Fibroblast of mammary gland (primary cell): ENCODE measurements at regions not wholly inside any gene's neighbourhood (a gene's known extent, or its start where the extent isn't known, plus 50 kb on each side); places are given as distances from the start of the nearest gene placed in this dataset.

Experiments
- DNase-seq: peaks from one replicate; pipeline ENCODE4 v3.0.0-alpha.2; 2010; ENCODE audit warnings: low read depth
- H3K4me3 ChIP-seq: 2 replicates; pipeline ENCODE4 v1.5.1; 2011; ENCODE audit warnings: low read depth, mild to moderate bottlenecking, low read length, moderate library complexity; ENCODE audit not compliant: control insufficient read depth
- CTCF ChIP-seq: conservative IDR thresholded peaks from 2 replicates; pipeline ENCODE4 v1.5.1; 2011; ENCODE audit warnings: low read depth, low read length, inconsistent platforms; ENCODE audit not compliant: control insufficient read depth, insufficient read depth

- no peak for DNase-seq
- no peak overlapping the region for H3K4me3 ChIP-seq
- TF ChIP-seq CTCF: no peak
Measured at GRCh38 chr22:49079743-49080500, 747.8 kb downstream of the BRD1 start.

- H3K4me3 ChIP-seq: no peak overlapping the region
- TF ChIP-seq CTCF: no peak
- no peak for DNase-seq
Measured at GRCh38 chr22:49079027-49079725, 748.5 kb downstream of the BRD1 start.

- no peak for TF ChIP-seq CTCF
- DNase-seq: no peak
- no peak overlapping the region for H3K4me3 ChIP-seq
Measured at GRCh38 chr22:49078076-49078710, 749.5 kb downstream of the BRD1 start.

- TF ChIP-seq CTCF: no peak
- DNase-seq: no peak
- no peak overlapping the region for H3K4me3 ChIP-seq
Measured at GRCh38 chr22:49077586-49077985, 750.1 kb downstream of the BRD1 start.

GRCh38 chr22:49077036-49077393 lies 750.7 kb downstream of the BRD1 start:
- no peak for DNase-seq
- TF ChIP-seq CTCF: no peak
- H3K4me3 ChIP-seq: no peak overlapping the region

GRCh38 chr22:49076300-49077035 lies 751.2 kb downstream of the BRD1 start:
- no peak for TF ChIP-seq CTCF
- no peak for DNase-seq
- H3K4me3 ChIP-seq: no peak overlapping the region
